IPS-15b (cell line): ENCODE measurements at regions not wholly inside any gene's neighbourhood (a gene's known extent, or its start where the extent isn't known, plus 50 kb on each side); places are given as distances from the start of the nearest gene placed in this dataset.
A peak's percentile ranks its signal among the peaks of the same experiment; 100 is the strongest.
"Not testable (repeated sequence)": the region's sequence is repeated elsewhere in the genome, so short reads cannot be mapped to it uniquely, and the experiment has no call there.

Source experiments
- H3K27me3 ChIP-seq: one replicate; pipeline ENCODE4 v1.6.1; 2013; ENCODE audit warnings: low read length; ENCODE audit not compliant: control insufficient read depth, insufficient read depth
- H3K36me3 ChIP-seq: one replicate; pipeline ENCODE4 v1.6.1; 2013; ENCODE audit warnings: low read length; ENCODE audit not compliant: control insufficient read depth, insufficient read depth
- H3K4me1 ChIP-seq: one replicate; pipeline ENCODE4 v1.6.1; 2013; ENCODE audit warnings: mild to moderate bottlenecking, low read length; ENCODE audit not compliant: control insufficient read depth, insufficient read depth
- H3K4me3 ChIP-seq: one replicate; pipeline ENCODE4 v1.5.1; 2013; ENCODE audit warnings: low read depth, low read length
- H3K9ac ChIP-seq: one replicate; pipeline ENCODE4 v1.6.1; 2013; ENCODE audit warnings: low read depth, mild to moderate bottlenecking, low read length
- H3K9me3 ChIP-seq: one replicate; pipeline ENCODE4 v1.6.1; 2013; ENCODE audit warnings: mild to moderate bottlenecking, low read length; ENCODE audit not compliant: control insufficient read depth, insufficient read depth

GRCh38 chr1:120357046-120357445, 57.8 kb upstream of the NBPF8 start:
- not testable (repeated sequence) for H3K4me1 ChIP-seq, H3K9me3 ChIP-seq, H3K27me3 ChIP-seq, H3K4me3 ChIP-seq, H3K36me3 ChIP-seq, H3K9ac ChIP-seq

GRCh38 chr1:120356170-120356569, 58.7 kb upstream of the NBPF8 start:
- H3K27me3 ChIP-seq, H3K9me3 ChIP-seq, H3K4me1 ChIP-seq, H3K4me3 ChIP-seq, H3K9ac ChIP-seq, H3K36me3 ChIP-seq: not testable (repeated sequence)

- H3K36me3 ChIP-seq, H3K4me1 ChIP-seq, H3K27me3 ChIP-seq, H3K4me3 ChIP-seq, H3K9me3 ChIP-seq: not testable (repeated sequence)
- H3K9ac ChIP-seq: peak overlapping the region; percentile 73
Measured at GRCh38 chr1:120354618-120355184, 60.1 kb upstream of the NBPF8 start.

- not testable (repeated sequence) for H3K9me3 ChIP-seq, H3K4me3 ChIP-seq, H3K27me3 ChIP-seq, H3K4me1 ChIP-seq, H3K36me3 ChIP-seq, H3K9ac ChIP-seq
Measured at GRCh38 chr1:120342231-120343073, 72.4 kb upstream of the NBPF8 start.

- H3K36me3 ChIP-seq, H3K9me3 ChIP-seq, H3K9ac ChIP-seq, H3K4me1 ChIP-seq, H3K27me3 ChIP-seq: not testable (repeated sequence)
- H3K4me3 ChIP-seq: peak overlapping the region; percentile 39
Measured at GRCh38 chr1:120341756-120342155, 73.1 kb upstream of the NBPF8 start.

GRCh38 chr1:120340838-120341751, 73.7 kb upstream of the NBPF8 start:
- not testable (repeated sequence) for H3K4me1 ChIP-seq, H3K9me3 ChIP-seq, H3K9ac ChIP-seq, H3K36me3 ChIP-seq, H3K27me3 ChIP-seq
- peak overlapping the region; percentile 39 for H3K4me3 ChIP-seq

GRCh38 chr1:120315738-120316137, 99.1 kb upstream of the NBPF8 start:
- not testable (repeated sequence) for H3K9ac ChIP-seq, H3K36me3 ChIP-seq, H3K4me1 ChIP-seq, H3K27me3 ChIP-seq, H3K9me3 ChIP-seq, H3K4me3 ChIP-seq

GRCh38 chr1:120311930-120312329, 102.9 kb upstream of the NBPF8 start:
- H3K27me3 ChIP-seq, H3K4me3 ChIP-seq, H3K4me1 ChIP-seq, H3K9me3 ChIP-seq, H3K36me3 ChIP-seq, H3K9ac ChIP-seq: not testable (repeated sequence)

GRCh38 chr1:120308940-120309578, 105.8 kb upstream of the NBPF8 start:
- H3K4me3 ChIP-seq, H3K27me3 ChIP-seq, H3K4me1 ChIP-seq, H3K9me3 ChIP-seq, H3K9ac ChIP-seq, H3K36me3 ChIP-seq: not testable (repeated sequence)

- H3K27me3 ChIP-seq, H3K36me3 ChIP-seq, H3K4me3 ChIP-seq, H3K4me1 ChIP-seq, H3K9me3 ChIP-seq, H3K9ac ChIP-seq: not testable (repeated sequence)
Measured at GRCh38 chr1:120305046-120305445, 109.8 kb upstream of the NBPF8 start.

GRCh38 chr1:120304341-120304740, 110.5 kb upstream of the NBPF8 start:
- not testable (repeated sequence) for H3K9ac ChIP-seq, H3K36me3 ChIP-seq, H3K4me3 ChIP-seq, H3K27me3 ChIP-seq, H3K4me1 ChIP-seq, H3K9me3 ChIP-seq
